ENCODE measurements at regions not wholly inside any gene's neighbourhood (a gene's known extent, or its start where the extent isn't known, plus 50 kb on each side); places are given as distances from the start of the nearest gene placed in this dataset.
"Not testable (repeated sequence)": the region's sequence is repeated elsewhere in the genome, so short reads cannot be mapped to it uniquely, and the experiment has no call there.

- H3K9me2 ChIP-seq (ENCODE audit: low read depth, low read length); H2AFZ ChIP-seq (ENCODE audit: low read length); H3K4me1 ChIP-seq (ENCODE audit: insufficient read depth, low read length, severe bottlenecking); H3K36me3 ChIP-seq (ENCODE audit: insufficient read depth, low read length); H3F3A ChIP-seq (ENCODE audit: insufficient read depth, low read length); H3K79me2 ChIP-seq (ENCODE audit: insufficient read depth, low read length); H3K4me2 ChIP-seq (ENCODE audit: low read length); H3K27me3 ChIP-seq (ENCODE audit: insufficient read depth, low read length); H3K9ac ChIP-seq (ENCODE audit: low read length); H3K4me3 ChIP-seq (ENCODE audit: low read depth, low read length, poor library complexity, severe bottlenecking); H3K27ac ChIP-seq (ENCODE audit: low read depth, low read length, poor library complexity, severe bottlenecking); H4K20me1 ChIP-seq (ENCODE audit: insufficient read depth, low read length); H3K9me3 ChIP-seq (ENCODE audit: low read length): not testable (repeated sequence)
Measured at GRCh38 chr2:89885071-89885470, 1193.6 kb downstream of the RPIA start.

GRCh38 chr2:89888693-89889092 lies 1197.2 kb downstream of the RPIA start:
- H2AFZ ChIP-seq (ENCODE audit: low read length); H3K27me3 ChIP-seq (ENCODE audit: insufficient read depth, low read length); H3K36me3 ChIP-seq (ENCODE audit: insufficient read depth, low read length); H3K27ac ChIP-seq (ENCODE audit: low read depth, low read length, poor library complexity, severe bottlenecking); H3K4me3 ChIP-seq (ENCODE audit: low read depth, low read length, poor library complexity, severe bottlenecking); H3K9me2 ChIP-seq (ENCODE audit: low read depth, low read length); H3F3A ChIP-seq (ENCODE audit: insufficient read depth, low read length); H3K79me2 ChIP-seq (ENCODE audit: insufficient read depth, low read length); H3K9me3 ChIP-seq (ENCODE audit: low read length); H3K4me2 ChIP-seq (ENCODE audit: low read length); H4K20me1 ChIP-seq (ENCODE audit: insufficient read depth, low read length); H3K9ac ChIP-seq (ENCODE audit: low read length); H3K4me1 ChIP-seq (ENCODE audit: insufficient read depth, low read length, severe bottlenecking): not testable (repeated sequence)

GRCh38 chr2:89890185-89890773 lies 1198.8 kb downstream of the RPIA start:
- H3K27ac ChIP-seq (ENCODE audit: low read depth, low read length, poor library complexity, severe bottlenecking); H3K4me2 ChIP-seq (ENCODE audit: low read length); H3K4me1 ChIP-seq (ENCODE audit: insufficient read depth, low read length, severe bottlenecking); H3K9me2 ChIP-seq (ENCODE audit: low read depth, low read length); H3K9ac ChIP-seq (ENCODE audit: low read length); H3F3A ChIP-seq (ENCODE audit: insufficient read depth, low read length); H3K79me2 ChIP-seq (ENCODE audit: insufficient read depth, low read length); H4K20me1 ChIP-seq (ENCODE audit: insufficient read depth, low read length); H3K9me3 ChIP-seq (ENCODE audit: low read length); H2AFZ ChIP-seq (ENCODE audit: low read length); H3K27me3 ChIP-seq (ENCODE audit: insufficient read depth, low read length); H3K4me3 ChIP-seq (ENCODE audit: low read depth, low read length, poor library complexity, severe bottlenecking); H3K36me3 ChIP-seq (ENCODE audit: insufficient read depth, low read length): not testable (repeated sequence)

GRCh38 chr2:89894988-89895387 lies 1203.5 kb downstream of the RPIA start:
- not testable (repeated sequence) for H3K79me2 ChIP-seq (ENCODE audit: insufficient read depth, low read length); H3K4me1 ChIP-seq (ENCODE audit: insufficient read depth, low read length, severe bottlenecking); H3K4me2 ChIP-seq (ENCODE audit: low read length); H3K9me3 ChIP-seq (ENCODE audit: low read length); H3K27ac ChIP-seq (ENCODE audit: low read depth, low read length, poor library complexity, severe bottlenecking); H3K4me3 ChIP-seq (ENCODE audit: low read depth, low read length, poor library complexity, severe bottlenecking); H3K9me2 ChIP-seq (ENCODE audit: low read depth, low read length); H3K9ac ChIP-seq (ENCODE audit: low read length); H2AFZ ChIP-seq (ENCODE audit: low read length); H3K27me3 ChIP-seq (ENCODE audit: insufficient read depth, low read length); H3K36me3 ChIP-seq (ENCODE audit: insufficient read depth, low read length); H3F3A ChIP-seq (ENCODE audit: insufficient read depth, low read length); H4K20me1 ChIP-seq (ENCODE audit: insufficient read depth, low read length)

- not testable (repeated sequence) for H3K4me2 ChIP-seq (ENCODE audit: low read length); H3K4me3 ChIP-seq (ENCODE audit: low read depth, low read length, poor library complexity, severe bottlenecking); H3K9ac ChIP-seq (ENCODE audit: low read length); H2AFZ ChIP-seq (ENCODE audit: low read length); H3K9me3 ChIP-seq (ENCODE audit: low read length); H3K4me1 ChIP-seq (ENCODE audit: insufficient read depth, low read length, severe bottlenecking); H4K20me1 ChIP-seq (ENCODE audit: insufficient read depth, low read length); H3K9me2 ChIP-seq (ENCODE audit: low read depth, low read length); H3K79me2 ChIP-seq (ENCODE audit: insufficient read depth, low read length); H3K27me3 ChIP-seq (ENCODE audit: insufficient read depth, low read length); H3K36me3 ChIP-seq (ENCODE audit: insufficient read depth, low read length); H3K27ac ChIP-seq (ENCODE audit: low read depth, low read length, poor library complexity, severe bottlenecking); H3F3A ChIP-seq (ENCODE audit: insufficient read depth, low read length)
Measured at GRCh38 chr2:89895629-89896028, 1204.2 kb downstream of the RPIA start.

GRCh38 chr2:89927018-89927417 lies 1235.5 kb downstream of the RPIA start:
- not testable (repeated sequence) for H3F3A ChIP-seq (ENCODE audit: insufficient read depth, low read length); H3K79me2 ChIP-seq (ENCODE audit: insufficient read depth, low read length); H3K4me2 ChIP-seq (ENCODE audit: low read length); H3K4me1 ChIP-seq (ENCODE audit: insufficient read depth, low read length, severe bottlenecking); H3K36me3 ChIP-seq (ENCODE audit: insufficient read depth, low read length); H3K4me3 ChIP-seq (ENCODE audit: low read depth, low read length, poor library complexity, severe bottlenecking); H3K27ac ChIP-seq (ENCODE audit: low read depth, low read length, poor library complexity, severe bottlenecking); H3K9me3 ChIP-seq (ENCODE audit: low read length); H3K27me3 ChIP-seq (ENCODE audit: insufficient read depth, low read length); H3K9me2 ChIP-seq (ENCODE audit: low read depth, low read length); H2AFZ ChIP-seq (ENCODE audit: low read length); H3K9ac ChIP-seq (ENCODE audit: low read length); H4K20me1 ChIP-seq (ENCODE audit: insufficient read depth, low read length)

GRCh38 chr2:89935436-89935835 lies 1244.0 kb downstream of the RPIA start:
- not testable (repeated sequence) for H3K9ac ChIP-seq (ENCODE audit: low read length); H3K9me2 ChIP-seq (ENCODE audit: low read depth, low read length); H3K79me2 ChIP-seq (ENCODE audit: insufficient read depth, low read length); H3K9me3 ChIP-seq (ENCODE audit: low read length); H3K4me2 ChIP-seq (ENCODE audit: low read length); H3K4me3 ChIP-seq (ENCODE audit: low read depth, low read length, poor library complexity, severe bottlenecking); H3K27me3 ChIP-seq (ENCODE audit: insufficient read depth, low read length); H3K36me3 ChIP-seq (ENCODE audit: insufficient read depth, low read length); H4K20me1 ChIP-seq (ENCODE audit: insufficient read depth, low read length); H2AFZ ChIP-seq (ENCODE audit: low read length); H3F3A ChIP-seq (ENCODE audit: insufficient read depth, low read length)
- Histone ChIP-seq H3K4me1 (ENCODE audit: insufficient read depth, low read length, severe bottlenecking) (peaks cover 32% of the 10 kb centered on the region), H3K27ac (ENCODE audit: low read depth, low read length, poor library complexity, severe bottlenecking) (peak overlapping the region; percentile 66)

- not testable (repeated sequence) for H3K79me2 ChIP-seq (ENCODE audit: insufficient read depth, low read length); H3K36me3 ChIP-seq (ENCODE audit: insufficient read depth, low read length); H3K9me3 ChIP-seq (ENCODE audit: low read length); H3K9ac ChIP-seq (ENCODE audit: low read length); H3K4me3 ChIP-seq (ENCODE audit: low read depth, low read length, poor library complexity, severe bottlenecking); H3F3A ChIP-seq (ENCODE audit: insufficient read depth, low read length); H3K9me2 ChIP-seq (ENCODE audit: low read depth, low read length); H3K27me3 ChIP-seq (ENCODE audit: insufficient read depth, low read length); H4K20me1 ChIP-seq (ENCODE audit: insufficient read depth, low read length); H2AFZ ChIP-seq (ENCODE audit: low read length)
- H3K27ac ChIP-seq (ENCODE audit: low read depth, low read length, poor library complexity, severe bottlenecking), result peak overlapping the region; percentile 66
- peak overlapping the region; percentile 29; the same call in 1 of the 2 replicates for H3K4me2 ChIP-seq (ENCODE audit: low read length)
- peaks cover 32% of the 10 kb centered on the region for H3K4me1 ChIP-seq (ENCODE audit: insufficient read depth, low read length, severe bottlenecking)
Measured at GRCh38 chr2:89936011-89936410, 1244.5 kb downstream of the RPIA start.
